ENCODE measurements at regions not wholly inside any gene's neighbourhood (a gene's known extent, or its start where the extent isn't known, plus 50 kb on each side); places are given as distances from the start of the nearest gene placed in this dataset.
A peak's percentile ranks its signal among the peaks of the same experiment; 100 is the strongest.

GRCh38 chr5:161960314-161960713 is 107.3 kb upstream of the GABRG2 start:
- no peaks in the 10 kb centered on the region for H3K27me3 Mint-ChIP-seq (ENCODE audit: low read depth)
- H3K27ac Mint-ChIP-seq (ENCODE audit: unreplicated experiment) = no peak overlapping the region
- H3K9me3 Mint-ChIP-seq = no peaks in the 10 kb centered on the region
- no peak overlapping the region for H3K4me3 Mint-ChIP-seq
- H3K4me1 Mint-ChIP-seq = no peaks in the 10 kb centered on the region
- no peak for TF ChIP-seq CTCF (conservative IDR thresholded peaks at IDR 0.05)
- no peak for DNase-seq (ENCODE audit: low read depth, low spot score)
- no peaks in the 10 kb centered on the region for H3K36me3 Mint-ChIP-seq (ENCODE audit: low read depth)

- no peaks in the 10 kb centered on the region for H3K9me3 Mint-ChIP-seq
- no peak overlapping the region for H3K27ac Mint-ChIP-seq (ENCODE audit: unreplicated experiment)
- peak; percentile 1 for DNase-seq (ENCODE audit: low read depth, low spot score)
- no peaks in the 10 kb centered on the region for H3K36me3 Mint-ChIP-seq (ENCODE audit: low read depth)
- H3K27me3 Mint-ChIP-seq (ENCODE audit: low read depth) = no peaks in the 10 kb centered on the region
- H3K4me3 Mint-ChIP-seq = no peak overlapping the region
- TF ChIP-seq CTCF (conservative IDR thresholded peaks at IDR 0.05) = peak; percentile 57
- no peaks in the 10 kb centered on the region for H3K4me1 Mint-ChIP-seq
Measured at GRCh38 chr5:161966564-161966963, 101.0 kb upstream of the GABRG2 start.

GRCh38 chr5:161975350-161975749 is 92.2 kb upstream of the GABRG2 start:
- H3K4me1 Mint-ChIP-seq = no peaks in the 10 kb centered on the region
- no peak overlapping the region for H3K4me3 Mint-ChIP-seq
- no peak for DNase-seq (ENCODE audit: low read depth, low spot score)
- peaks cover 8% of the 10 kb centered on the region for H3K27me3 Mint-ChIP-seq (ENCODE audit: low read depth)
- no peak overlapping the region for H3K27ac Mint-ChIP-seq (ENCODE audit: unreplicated experiment)
- no peak for TF ChIP-seq CTCF (conservative IDR thresholded peaks at IDR 0.05)
- H3K9me3 Mint-ChIP-seq = no peaks in the 10 kb centered on the region
- no peaks in the 10 kb centered on the region for H3K36me3 Mint-ChIP-seq (ENCODE audit: low read depth)

GRCh38 chr5:161988077-161988476 is 79.5 kb upstream of the GABRG2 start:
- DNase-seq (ENCODE audit: low read depth, low spot score) = no peak
- no peaks in the 10 kb centered on the region for H3K36me3 Mint-ChIP-seq (ENCODE audit: low read depth)
- no peaks in the 10 kb centered on the region for H3K4me1 Mint-ChIP-seq

More at GRCh38 chr5:161988077-161988476, 79.5 kb upstream of the GABRG2 start:
- H3K9me3 Mint-ChIP-seq = no peaks in the 10 kb centered on the region
- TF ChIP-seq CTCF (conservative IDR thresholded peaks at IDR 0.05) = no peak
- no peak overlapping the region for H3K4me3 Mint-ChIP-seq
- H3K27ac Mint-ChIP-seq (ENCODE audit: unreplicated experiment) = no peak overlapping the region
- H3K27me3 Mint-ChIP-seq (ENCODE audit: low read depth) = no peaks in the 10 kb centered on the region
